Kidney epithelial cell (primary cell): ENCODE measurements at regions not wholly inside any gene's neighbourhood (a gene's known extent, or its start where the extent isn't known, plus 50 kb on each side); places are given as distances from the start of the nearest gene placed in this dataset.

Experiments
- DNase-seq: peaks from one replicate; pipeline ENCODE4 v3.0.0-alpha.2; 2010; ENCODE audit warnings: low read depth
- H3K27me3 ChIP-seq: 2 replicates; pipeline ENCODE4 v1.6.0; 2011; ENCODE audit warnings: low read length; ENCODE audit not compliant: control insufficient read depth, insufficient read depth
- H3K36me3 ChIP-seq: 2 replicates; pipeline ENCODE4 v1.5.1; 2011; ENCODE audit warnings: low read length; ENCODE audit not compliant: control insufficient read depth, insufficient read depth
- H3K4me3 ChIP-seq: 2 replicates; pipeline ENCODE4 v1.5.1; 2011; ENCODE audit warnings: low read depth, mild to moderate bottlenecking, control low read depth, low read length
- TF ChIP-seq, protein P1 (sequence below): IDR thresholded peaks from 2 replicates; pipeline ENCODE4 v1.5.1; 2011; ENCODE audit warnings: mild to moderate bottlenecking, moderate library complexity, low read length, control low read depth, inconsistent platforms; ENCODE audit not compliant: insufficient read depth, poor library complexity, severe bottlenecking

DNA sequence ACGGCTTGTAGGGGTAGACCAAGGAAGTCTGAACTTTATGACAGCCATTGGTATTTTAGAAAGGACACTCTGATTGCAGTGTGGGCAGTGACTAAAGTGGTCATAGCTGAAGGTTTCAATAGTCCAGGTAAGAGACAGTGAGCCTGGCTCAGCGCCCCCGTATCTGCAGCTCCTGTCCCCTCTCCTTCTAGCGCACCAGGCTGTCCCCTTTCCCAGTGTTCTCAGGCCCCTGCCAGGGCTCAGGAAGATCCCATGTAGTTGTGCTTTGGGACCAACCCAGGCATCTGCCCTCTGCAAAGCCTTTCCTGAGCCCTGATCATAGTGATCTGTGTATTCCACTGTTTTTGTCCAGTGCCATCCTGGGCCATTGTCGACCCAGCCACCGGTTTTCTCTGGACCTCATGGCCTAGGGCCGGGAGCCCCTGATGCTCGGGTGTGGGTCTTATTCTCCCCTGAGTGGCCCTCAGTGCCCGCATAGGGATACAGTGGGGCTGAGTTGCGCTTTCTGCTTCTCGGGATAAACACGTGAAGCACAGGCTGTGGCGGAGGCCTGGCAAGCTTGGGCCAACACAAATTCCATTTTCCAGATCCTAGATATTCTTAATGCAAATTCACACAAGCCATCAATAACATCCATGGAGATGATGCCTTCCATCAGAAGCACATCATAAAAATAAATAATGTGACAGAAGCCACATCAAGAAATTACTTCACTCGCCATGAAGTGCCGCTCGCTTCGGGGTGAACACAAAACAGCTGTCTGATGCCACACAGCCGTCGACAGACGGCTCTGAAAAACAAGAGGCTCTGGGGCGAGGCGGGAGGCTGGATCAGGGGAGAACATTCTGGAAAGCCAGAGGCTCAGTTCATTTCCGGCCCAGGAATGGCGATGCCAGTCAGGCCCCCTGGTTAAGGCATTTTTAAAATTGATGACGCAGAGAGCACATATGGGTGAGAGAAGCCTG lies 805.0 kb downstream of the TBC1D22A start:
- TF ChIP-seq, protein P1, sequence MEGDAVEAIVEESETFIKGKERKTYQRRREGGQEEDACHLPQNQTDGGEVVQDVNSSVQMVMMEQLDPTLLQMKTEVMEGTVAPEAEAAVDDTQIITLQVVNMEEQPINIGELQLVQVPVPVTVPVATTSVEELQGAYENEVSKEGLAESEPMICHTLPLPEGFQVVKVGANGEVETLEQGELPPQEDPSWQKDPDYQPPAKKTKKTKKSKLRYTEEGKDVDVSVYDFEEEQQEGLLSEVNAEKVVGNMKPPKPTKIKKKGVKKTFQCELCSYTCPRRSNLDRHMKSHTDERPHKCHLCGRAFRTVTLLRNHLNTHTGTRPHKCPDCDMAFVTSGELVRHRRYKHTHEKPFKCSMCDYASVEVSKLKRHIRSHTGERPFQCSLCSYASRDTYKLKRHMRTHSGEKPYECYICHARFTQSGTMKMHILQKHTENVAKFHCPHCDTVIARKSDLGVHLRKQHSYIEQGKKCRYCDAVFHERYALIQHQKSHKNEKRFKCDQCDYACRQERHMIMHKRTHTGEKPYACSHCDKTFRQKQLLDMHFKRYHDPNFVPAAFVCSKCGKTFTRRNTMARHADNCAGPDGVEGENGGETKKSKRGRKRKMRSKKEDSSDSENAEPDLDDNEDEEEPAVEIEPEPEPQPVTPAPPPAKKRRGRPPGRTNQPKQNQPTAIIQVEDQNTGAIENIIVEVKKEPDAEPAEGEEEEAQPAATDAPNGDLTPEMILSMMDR: no peak
- Histone ChIP-seq H3K36me3 (no peaks in the 10 kb centered on the region), H3K27me3 (no peaks in the 10 kb centered on the region), H3K4me3 (no peak overlapping the region)
- DNase-seq: no peak

DNA sequence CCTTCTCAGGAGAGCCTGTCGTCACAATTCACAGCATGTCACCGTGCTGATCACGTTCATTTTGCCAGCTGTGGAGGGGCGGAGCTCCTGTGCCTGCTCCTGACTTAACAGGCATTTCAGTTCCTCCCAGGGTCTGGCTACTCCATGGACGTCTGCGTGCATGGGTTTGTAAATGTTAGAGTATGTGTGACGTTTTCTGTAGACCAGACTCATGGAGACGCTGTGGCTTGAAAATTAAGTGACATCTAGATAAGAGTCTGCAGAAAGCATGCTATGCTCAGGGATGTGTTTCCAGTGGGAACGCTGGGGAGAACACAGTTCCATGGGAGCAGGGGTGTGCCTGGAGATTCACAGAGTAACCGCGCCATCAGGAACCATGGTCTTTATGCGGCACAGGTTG lies 804.0 kb downstream of the TBC1D22A start:
- H3K4me3 ChIP-seq: no peak overlapping the region
- no peaks in the 10 kb centered on the region for H3K27me3 ChIP-seq
- DNase-seq: no peak
- TF ChIP-seq, protein P1: no peak
- no peaks in the 10 kb centered on the region for H3K36me3 ChIP-seq

DNA sequence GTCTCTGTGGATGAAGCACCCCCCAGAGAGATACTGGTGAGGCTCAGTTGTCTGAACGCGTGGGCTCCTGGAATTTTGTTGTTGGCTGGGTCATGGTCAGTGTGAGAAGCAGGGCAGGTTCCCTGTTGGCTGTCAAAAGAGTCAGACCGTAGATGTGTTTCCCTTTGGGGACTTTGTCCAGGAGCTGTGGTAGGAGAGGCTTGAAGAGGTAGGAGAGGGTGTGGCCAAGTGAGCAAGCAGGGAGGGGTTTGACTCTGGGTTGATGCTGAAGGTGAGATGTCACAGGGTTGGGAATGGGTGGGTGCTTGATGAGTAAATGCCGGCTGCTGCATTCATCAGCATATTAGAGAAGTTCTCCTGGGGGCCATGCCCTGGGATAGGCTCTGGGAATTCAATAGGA lies 803.2 kb downstream of the TBC1D22A start:
- no peaks in the 10 kb centered on the region for H3K36me3 ChIP-seq
- H3K27me3 ChIP-seq: no peaks in the 10 kb centered on the region
- DNase-seq: no peak
- no peak overlapping the region for H3K4me3 ChIP-seq
- TF ChIP-seq, protein P1: no peak

DNA sequence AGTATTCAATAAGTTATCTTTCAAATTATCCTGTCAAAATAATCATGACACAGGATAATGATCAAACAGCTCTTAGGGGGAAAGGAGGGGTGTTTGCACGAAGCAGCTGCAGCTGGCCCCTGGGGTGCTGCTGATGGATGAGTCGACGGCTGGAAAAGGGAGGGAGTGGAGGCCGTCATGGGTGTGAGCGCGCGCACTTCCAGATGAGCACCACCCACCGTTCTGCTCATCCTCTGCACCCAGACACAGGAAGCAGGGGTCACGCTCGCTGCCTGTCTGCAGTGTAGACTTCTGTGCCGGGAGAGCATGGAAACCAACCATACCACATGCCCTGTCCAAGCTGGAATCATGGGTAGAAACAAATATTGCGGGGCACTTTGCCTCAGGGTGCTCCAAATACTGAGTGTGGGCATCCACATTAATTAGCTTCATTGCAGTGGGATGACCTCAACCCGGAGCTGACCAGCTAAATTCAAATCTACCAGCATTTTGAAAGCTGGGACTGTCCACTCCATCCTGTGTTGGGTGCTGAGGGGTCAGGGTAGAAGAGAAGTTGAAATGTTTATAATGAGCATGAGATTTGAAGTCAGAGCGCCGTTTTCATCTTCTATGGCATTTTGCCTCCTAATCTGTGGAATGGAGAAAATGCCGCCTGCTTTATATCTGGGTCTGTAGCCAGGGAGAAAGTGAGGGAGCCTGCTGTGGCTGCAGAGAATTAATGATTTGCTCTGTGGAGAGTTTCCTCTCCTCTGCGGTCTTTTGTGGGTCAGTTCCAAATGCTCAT lies 802.4 kb downstream of the TBC1D22A start:
- Histone ChIP-seq H3K4me3 (no peak overlapping the region), H3K36me3 (no peaks in the 10 kb centered on the region), H3K27me3 (no peaks in the 10 kb centered on the region)
- TF ChIP-seq, protein P1: no peak
- DNase-seq: no peak

DNA sequence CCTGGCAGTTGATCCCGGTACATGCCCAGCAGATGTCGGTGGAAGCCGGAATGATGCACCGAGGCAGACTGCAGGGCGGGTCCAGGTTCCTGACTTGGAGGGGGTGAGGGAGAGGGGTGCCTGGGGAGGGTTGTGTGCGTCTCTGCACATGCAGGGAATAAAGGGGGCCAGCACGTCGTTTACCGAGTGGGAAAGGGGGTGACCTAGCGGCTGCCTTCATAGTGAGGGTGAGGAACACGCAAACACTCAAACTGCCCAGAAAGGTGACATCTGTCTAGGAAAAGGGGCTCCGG lies 801.7 kb downstream of the TBC1D22A start:
- TF ChIP-seq, protein P1: no peak
- DNase-seq: no peak
- Histone ChIP-seq H3K4me3 (no peak overlapping the region), H3K36me3 (no peaks in the 10 kb centered on the region), H3K27me3 (no peaks in the 10 kb centered on the region)
